GM10248 (cell line): ENCODE measurements at regions not wholly inside any gene's neighbourhood (a gene's known extent, or its start where the extent isn't known, plus 50 kb on each side); places are given as distances from the start of the nearest gene placed in this dataset.

Experiments
- CTCF ChIA-PET: fragments of 300-600 bp; sonication (Branson Sonifier 250); formaldehyde crosslinking; extraction: SDS; loops from one replicate; lab custom pipeline; 2021; ENCODE audit warnings: antibody characterized with exemption; lab: Yijun Ruan, JAX
- POLR2A ChIA-PET: fragments of 350-650 bp; sonication (Branson Sonifier 250); formaldehyde crosslinking; extraction: SDS; loops from one replicate; lab custom pipeline; 2020; ENCODE audit warnings: antibody characterized with exemption; lab: Yijun Ruan, JAX
- DNase-seq: peaks from one replicate; pipeline ENCODE4 v3.0.0; 2012; ENCODE audit errors: extremely low spot score
- TF ChIP-seq, protein P1 (sequence below): IDR thresholded peaks from 2 replicates; pipeline ENCODE4 v1.5.1; 2012; ENCODE audit warnings: mild to moderate bottlenecking, low read depth; ENCODE audit errors: extremely low read depth, missing control alignments, control extremely low read depth

- CTCF ChIA-PET: interaction anchor here (1.4 to 1.5 kb wide), 2 partner anchors 12 to 43 kb away, joined by 3 to 4 read pairs; no protein-coding TSS in a partner anchor
- DNase-seq: no peak
- TF ChIP-seq, protein P1, sequence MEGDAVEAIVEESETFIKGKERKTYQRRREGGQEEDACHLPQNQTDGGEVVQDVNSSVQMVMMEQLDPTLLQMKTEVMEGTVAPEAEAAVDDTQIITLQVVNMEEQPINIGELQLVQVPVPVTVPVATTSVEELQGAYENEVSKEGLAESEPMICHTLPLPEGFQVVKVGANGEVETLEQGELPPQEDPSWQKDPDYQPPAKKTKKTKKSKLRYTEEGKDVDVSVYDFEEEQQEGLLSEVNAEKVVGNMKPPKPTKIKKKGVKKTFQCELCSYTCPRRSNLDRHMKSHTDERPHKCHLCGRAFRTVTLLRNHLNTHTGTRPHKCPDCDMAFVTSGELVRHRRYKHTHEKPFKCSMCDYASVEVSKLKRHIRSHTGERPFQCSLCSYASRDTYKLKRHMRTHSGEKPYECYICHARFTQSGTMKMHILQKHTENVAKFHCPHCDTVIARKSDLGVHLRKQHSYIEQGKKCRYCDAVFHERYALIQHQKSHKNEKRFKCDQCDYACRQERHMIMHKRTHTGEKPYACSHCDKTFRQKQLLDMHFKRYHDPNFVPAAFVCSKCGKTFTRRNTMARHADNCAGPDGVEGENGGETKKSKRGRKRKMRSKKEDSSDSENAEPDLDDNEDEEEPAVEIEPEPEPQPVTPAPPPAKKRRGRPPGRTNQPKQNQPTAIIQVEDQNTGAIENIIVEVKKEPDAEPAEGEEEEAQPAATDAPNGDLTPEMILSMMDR: no peak
- POLR2A ChIA-PET: no interaction called here
Observed at GRCh38 chr10:31126593-31126992, 94.9 kb upstream of the ZNF438 start.

DNA sequence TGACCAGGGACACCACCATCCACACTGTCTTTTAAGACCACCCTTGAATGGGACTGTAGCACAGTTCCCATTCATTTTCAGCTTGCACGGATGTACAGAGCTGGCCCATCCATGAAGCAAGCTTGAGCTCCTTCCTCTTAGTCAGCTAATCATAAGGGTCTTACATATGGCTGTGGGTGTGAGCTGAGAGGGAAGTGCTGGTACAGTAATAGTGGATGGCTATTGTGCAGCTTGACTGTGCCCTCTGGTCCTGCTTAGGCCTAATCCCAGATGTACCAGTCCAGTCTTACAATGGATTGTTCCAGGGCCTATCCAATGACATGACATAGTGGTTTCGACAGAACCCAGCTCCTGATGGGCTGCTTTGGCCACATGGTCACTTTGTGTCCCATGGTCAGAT lies 96.9 kb upstream of the ZNF438 start:
- ChIA-PET POLR2A (no interaction called here), CTCF (interaction anchor here (1.4 to 2.8 kb wide), 3 partner anchors 12 to 31 kb away, joined by 4 to 8 read pairs (median 4); no protein-coding TSS in a partner anchor)
- DNase-seq: no peak
- TF ChIP-seq, protein P1: no peak

DNA sequence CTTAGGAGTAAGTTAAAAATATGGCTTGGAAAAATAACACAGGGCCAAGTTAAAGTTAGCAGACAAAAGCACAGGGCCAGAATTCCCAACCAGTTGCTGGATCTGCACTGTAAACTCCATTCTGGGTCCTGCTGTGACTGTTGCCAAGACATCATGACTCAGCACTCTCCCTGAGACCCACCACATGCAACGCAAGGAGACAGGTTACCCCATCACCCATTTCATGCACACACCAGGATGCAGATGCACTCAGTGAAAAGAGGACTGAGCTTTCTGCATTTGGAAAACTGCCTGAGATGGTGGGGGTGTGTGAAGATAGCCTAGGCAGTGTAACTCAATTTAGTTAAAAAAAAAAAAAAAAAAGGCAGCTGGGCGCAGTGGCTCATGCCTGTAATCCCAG lies 97.6 kb upstream of the ZNF438 start:
- POLR2A ChIA-PET: no interaction called here

DNA sequence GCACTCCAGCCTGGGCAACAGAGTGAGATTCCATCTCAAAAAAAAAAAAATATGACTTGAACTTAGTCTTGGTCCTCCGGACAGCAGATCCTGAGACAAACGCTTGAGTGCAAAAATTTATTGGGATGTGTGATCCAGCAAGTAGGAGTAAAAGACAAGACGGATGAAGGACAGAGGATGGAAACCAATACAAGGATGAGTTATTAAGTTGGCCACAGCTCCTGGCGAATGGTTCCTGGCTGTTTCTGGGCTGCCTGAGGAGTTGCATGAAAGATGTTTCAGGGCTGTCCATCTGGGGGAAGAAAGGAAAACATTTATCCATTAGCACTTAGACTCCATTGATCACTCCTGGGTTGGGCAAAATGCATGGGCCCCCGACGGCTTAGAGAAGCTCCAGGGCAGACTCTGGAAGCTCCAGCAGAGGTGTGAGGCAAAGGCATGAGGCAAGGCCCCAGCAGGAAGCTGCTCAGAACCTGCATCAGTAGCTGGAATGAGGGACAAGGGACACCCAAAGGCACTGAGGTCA lies 98.3 kb upstream of the ZNF438 start:
- TF ChIP-seq, protein P1: no peak
- ChIA-PET POLR2A (no interaction called here), CTCF (interaction anchor here (0.8 to 2.8 kb wide), 5 partner anchors 10 to 32 kb away, joined by 3 to 8 read pairs (median 4); no protein-coding TSS in a partner anchor)
- DNase-seq: no peak

More for the DNA sequence above, 97.6 kb upstream of the ZNF438 start:
- CTCF ChIA-PET: interaction anchor here (0.8 to 2.8 kb wide), 4 partner anchors 9 to 32 kb away, joined by 3 to 8 read pairs (median 4); no protein-coding TSS in a partner anchor
- TF ChIP-seq, protein P1: no peak
- DNase-seq: no peak

GRCh38 chr10:31130406-31130805 lies 98.7 kb upstream of the ZNF438 start:
- ChIA-PET POLR2A (no interaction called here), CTCF (interaction anchor here (1.0 to 1.4 kb wide), 4 partner anchors 10 to 746 kb away, joined by 3 to 4 read pairs (median 4); no protein-coding TSS in a partner anchor)
- TF ChIP-seq, protein P1: no peak
- DNase-seq: no peak

GRCh38 chr10:31131251-31131650 lies 99.6 kb upstream of the ZNF438 start:
- DNase-seq: no peak
- POLR2A ChIA-PET: no interaction called here
- CTCF ChIA-PET: interaction anchor here (1.0 to 1.5 kb wide), 5 partner anchors 10 to 745 kb away, joined by 3 to 4 read pairs (median 3); no protein-coding TSS in a partner anchor
- TF ChIP-seq, protein P1: no peak
